ENCODE measurements at regions not wholly inside any gene's neighbourhood (a gene's known extent, or its start where the extent isn't known, plus 50 kb on each side); places are given as distances from the start of the nearest gene placed in this dataset.

- H3K27ac Mint-ChIP-seq = no peak overlapping the region
- no peaks in the 10 kb centered on the region for H3K4me1 ChIP-seq (ENCODE audit: control insufficient read depth in 1 of 2, extremely low read depth in 1 of 2, insufficient read depth in 2 of 2, low read length in 2 of 2)
These were observed 688.6 kb upstream of the TENM4 start for GRCh38 chr11:80129396-80129795.

DNA sequence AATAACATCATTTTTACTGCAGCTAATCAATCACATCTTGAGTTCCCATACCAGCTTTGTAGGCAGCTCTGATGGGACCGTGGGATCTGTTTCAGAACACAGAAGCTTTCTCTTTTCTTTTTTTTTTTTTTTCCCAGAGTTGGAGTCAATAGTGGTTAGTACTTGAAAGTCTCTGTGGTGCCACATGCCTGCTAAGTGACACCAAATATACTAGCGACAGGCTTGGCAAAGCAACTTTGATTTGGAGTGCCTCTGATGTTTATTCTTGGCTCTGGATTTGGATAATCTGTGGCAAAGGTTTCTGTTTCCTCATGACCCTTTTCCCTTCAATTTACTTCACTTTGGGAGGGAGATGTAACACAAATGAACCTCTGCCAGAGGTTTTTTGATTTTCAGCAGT lies 681.4 kb upstream of the TENM4 start:
- POLR2A ChIA-PET = no interaction called here

More at GRCh38 chr11:80129396-80129795, 688.6 kb upstream of the TENM4 start:
- no peak overlapping the region for H3K4me3 ChIP-seq (ENCODE audit: control insufficient read depth in 1 of 2, extremely low read depth in 1 of 2, low read length in 1 of 2)
- POLR2A ChIA-PET = interaction anchor here in 1 of 2 donors (0.6 kb wide), 1 partner anchor 192 kb away, joined by 3 read pairs; no protein-coding TSS in a partner anchor
- DNase-seq (no peak), ATAC-seq (replicated peaks in 1 of 4) (no peak)
- Mint-ChIP-seq H3K4me3 (no peak overlapping the region), H3K4me1 (no peaks in the 10 kb centered on the region), H3K36me3 (no peaks in the 10 kb centered on the region), H3K9me3 (peaks cover 10 to 18% (median 12%) of the 10 kb centered on the region in 3 donors), H3K27me3 (no peaks in the 10 kb centered on the region)
- H3K27ac ChIP-seq (ENCODE audit: low read length) = no peak overlapping the region
- no peaks in the 10 kb centered on the region for H3K36me3 ChIP-seq (ENCODE audit: control insufficient read depth in 2 of 2, extremely low read depth in 1 of 2, insufficient read depth in 1 of 2, low read length in 1 of 2)
- H3K9me3 ChIP-seq = no peaks in the 10 kb centered on the region
- no peaks in the 10 kb centered on the region for H3K27me3 ChIP-seq (replicated peaks in 1 of 2; ENCODE audit: control insufficient read depth in 2 of 2, extremely low read depth in 1 of 2, insufficient read depth in 2 of 2, low read length in 1 of 2)
- CTCF ChIA-PET = no interaction called here

DNA sequence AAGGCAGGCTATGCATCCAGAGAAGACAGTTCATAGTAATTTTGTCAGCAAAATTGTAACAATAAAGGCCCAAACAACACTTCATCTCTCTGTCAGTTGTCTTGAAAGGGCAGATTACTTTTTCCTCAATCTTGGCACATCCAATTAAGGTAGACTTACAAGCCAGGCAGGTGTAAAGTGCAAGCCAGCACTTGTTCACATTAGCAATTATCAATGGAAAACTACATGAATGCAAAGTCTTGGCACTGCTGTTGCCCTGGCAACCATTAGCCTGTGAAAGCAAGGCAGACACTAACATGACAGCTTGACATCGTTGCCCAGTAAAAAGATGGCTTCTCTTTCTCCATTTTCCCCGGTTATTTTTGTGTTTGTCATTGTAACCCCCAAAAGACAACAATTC lies 677.2 kb upstream of the TENM4 start:
- Mint-ChIP-seq H3K36me3 (no peaks in the 10 kb centered on the region), H3K27ac (no peak overlapping the region), H3K27me3 (no peaks in the 10 kb centered on the region), H3K4me1 (no peaks in the 10 kb centered on the region), H3K4me3 (no peak overlapping the region), H3K9me3 (peaks cover 0 to 26% (median 10%) of the 10 kb centered on the region in 3 donors)
- Histone ChIP-seq H3K9me3 (no peaks in the 10 kb centered on the region), H3K27ac (ENCODE audit: low read length) (no peak overlapping the region), H3K4me1 (ENCODE audit: control insufficient read depth in 1 of 2, extremely low read depth in 1 of 2, insufficient read depth in 2 of 2, low read length in 2 of 2) (no peaks in the 10 kb centered on the region), H3K27me3 (replicated peaks in 1 of 2; ENCODE audit: control insufficient read depth in 2 of 2, extremely low read depth in 1 of 2, insufficient read depth in 2 of 2, low read length in 1 of 2) (no peaks in the 10 kb centered on the region), H3K36me3 (ENCODE audit: control insufficient read depth in 2 of 2, extremely low read depth in 1 of 2, insufficient read depth in 1 of 2, low read length in 1 of 2) (no peaks in the 10 kb centered on the region), H3K4me3 (ENCODE audit: control insufficient read depth in 1 of 2, extremely low read depth in 1 of 2, low read length in 1 of 2) (no peak overlapping the region)
- no peak for DNase-seq
- ATAC-seq (replicated peaks in 1 of 4) = no peak
- ChIA-PET CTCF (no interaction called here), POLR2A (no interaction called here)
- WGBS (ENCODE audit: insufficient coverage) = 71% methylated on average over 2 of the region's 2 CpGs

More for the DNA sequence above, 681.4 kb upstream of the TENM4 start:
- CTCF ChIA-PET = no interaction called here
- no CpG with 5 or more reads among the region's 2 CpGs for WGBS (ENCODE audit: insufficient coverage)
- H3K4me1 ChIP-seq (ENCODE audit: control insufficient read depth in 1 of 2, extremely low read depth in 1 of 2, insufficient read depth in 2 of 2, low read length in 2 of 2) = no peaks in the 10 kb centered on the region
- Mint-ChIP-seq H3K4me1 (no peaks in the 10 kb centered on the region), H3K36me3 (no peaks in the 10 kb centered on the region), H3K27ac (no peak overlapping the region), H3K4me3 (no peak overlapping the region), H3K9me3 (peaks cover 11 to 18% (median 16%) of the 10 kb centered on the region in 3 donors), H3K27me3 (no peaks in the 10 kb centered on the region)
- H3K27me3 ChIP-seq (replicated peaks in 1 of 2; ENCODE audit: control insufficient read depth in 2 of 2, extremely low read depth in 1 of 2, insufficient read depth in 2 of 2, low read length in 1 of 2) = no peaks in the 10 kb centered on the region
- ATAC-seq (replicated peaks in 1 of 4) = no peak
- H3K27ac ChIP-seq (ENCODE audit: low read length) = no peak overlapping the region
- no peak for DNase-seq
- no peak overlapping the region for H3K4me3 ChIP-seq (ENCODE audit: control insufficient read depth in 1 of 2, extremely low read depth in 1 of 2, low read length in 1 of 2)
- no peaks in the 10 kb centered on the region for H3K36me3 ChIP-seq (ENCODE audit: control insufficient read depth in 2 of 2, extremely low read depth in 1 of 2, insufficient read depth in 1 of 2, low read length in 1 of 2)
- no peaks in the 10 kb centered on the region for H3K9me3 ChIP-seq

GRCh38 chr11:80116796-80117195 lies 676.0 kb upstream of the TENM4 start:
- no peak overlapping the region for H3K27ac ChIP-seq (ENCODE audit: low read length)
- H3K27me3 ChIP-seq (replicated peaks in 1 of 2; ENCODE audit: control insufficient read depth in 2 of 2, extremely low read depth in 1 of 2, insufficient read depth in 2 of 2, low read length in 1 of 2) = no peaks in the 10 kb centered on the region
- H3K4me1 Mint-ChIP-seq = no peaks in the 10 kb centered on the region
- no peak overlapping the region for H3K4me3 Mint-ChIP-seq
- H3K4me1 ChIP-seq (ENCODE audit: control insufficient read depth in 1 of 2, extremely low read depth in 1 of 2, insufficient read depth in 2 of 2, low read length in 2 of 2) = no peaks in the 10 kb centered on the region
- peaks cover 5 to 34% (median 10%) of the 10 kb centered on the region in 3 donors for H3K9me3 Mint-ChIP-seq
- DNase-seq (no peak), ATAC-seq (replicated peaks in 1 of 4) (no peak)
- ChIA-PET CTCF (no interaction called here), POLR2A (no interaction called here)
- no peaks in the 10 kb centered on the region for H3K36me3 Mint-ChIP-seq
- no peak overlapping the region for H3K4me3 ChIP-seq (ENCODE audit: control insufficient read depth in 1 of 2, extremely low read depth in 1 of 2, low read length in 1 of 2)
- WGBS (ENCODE audit: insufficient coverage) = 66% methylated on average over 2 of the region's 3 CpGs
- no peaks in the 10 kb centered on the region for H3K27me3 Mint-ChIP-seq
- no peaks in the 10 kb centered on the region for H3K36me3 ChIP-seq (ENCODE audit: control insufficient read depth in 2 of 2, extremely low read depth in 1 of 2, insufficient read depth in 1 of 2, low read length in 1 of 2)
- no peaks in the 10 kb centered on the region for H3K9me3 ChIP-seq
- no peak overlapping the region for H3K27ac Mint-ChIP-seq

DNA sequence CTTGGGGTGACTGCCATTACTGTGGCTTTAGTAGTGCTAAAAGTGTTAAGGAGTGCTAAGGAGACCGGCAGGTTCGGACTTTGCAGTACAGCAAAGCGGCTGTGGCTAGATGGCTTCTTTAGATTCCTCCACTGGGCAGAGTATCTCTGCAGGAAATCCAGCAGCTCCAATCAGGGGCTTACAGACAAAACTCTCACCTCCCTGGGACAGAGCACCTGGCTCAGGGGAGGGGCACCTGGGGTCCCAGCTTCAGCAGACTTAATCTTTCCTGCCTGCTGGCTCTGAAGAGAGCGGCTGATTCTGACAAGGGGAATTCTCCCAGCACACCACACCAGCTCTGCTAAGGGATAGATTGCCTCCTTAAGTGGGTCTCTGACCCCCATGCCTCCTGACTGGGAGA lies 668.8 kb upstream of the TENM4 start:
- POLR2A ChIA-PET = no interaction called here
- H3K9me3 ChIP-seq = no peaks in the 10 kb centered on the region

DNA sequence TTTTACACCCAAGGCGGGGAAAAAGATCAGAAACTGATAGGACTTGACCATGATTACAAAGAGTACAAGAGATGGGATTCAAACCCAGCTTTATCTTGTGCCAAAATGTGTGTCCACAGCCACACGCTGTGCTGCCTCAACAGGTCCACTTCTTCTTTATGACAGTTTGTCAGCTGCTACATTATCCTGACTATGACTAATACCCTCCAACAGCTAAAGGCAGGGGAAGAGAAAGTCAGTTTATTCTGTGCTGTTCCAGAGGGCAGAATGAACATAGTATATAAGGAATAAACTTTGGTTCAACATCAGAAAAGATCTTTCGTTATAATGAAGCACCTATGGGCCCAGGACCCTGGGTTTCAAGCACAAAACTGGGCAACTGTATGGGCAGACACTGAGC lies 668.2 kb upstream of the TENM4 start:
- DNase-seq (no peak), ATAC-seq (replicated peaks in 1 of 4) (no peak)
- 80% methylated on average over 1 of the region's 3 CpGs for WGBS (ENCODE audit: insufficient coverage)
- Mint-ChIP-seq H3K27ac (no peak overlapping the region), H3K4me3 (no peak overlapping the region), H3K4me1 (no peaks in the 10 kb centered on the region), H3K36me3 (no peaks in the 10 kb centered on the region), H3K27me3 (no peaks in the 10 kb centered on the region), H3K9me3 (peaks cover 7 to 30% (median 16%) of the 10 kb centered on the region in 3 donors)
- Histone ChIP-seq H3K4me3 (ENCODE audit: control insufficient read depth in 1 of 2, extremely low read depth in 1 of 2, low read length in 1 of 2) (no peak overlapping the region), H3K27me3 (replicated peaks in 1 of 2; ENCODE audit: control insufficient read depth in 2 of 2, extremely low read depth in 1 of 2, insufficient read depth in 2 of 2, low read length in 1 of 2) (no peaks in the 10 kb centered on the region), H3K36me3 (ENCODE audit: control insufficient read depth in 2 of 2, extremely low read depth in 1 of 2, insufficient read depth in 1 of 2, low read length in 1 of 2) (no peaks in the 10 kb centered on the region), H3K27ac (ENCODE audit: low read length) (no peak overlapping the region), H3K9me3 (no peaks in the 10 kb centered on the region), H3K4me1 (ENCODE audit: control insufficient read depth in 1 of 2, extremely low read depth in 1 of 2, insufficient read depth in 2 of 2, low read length in 2 of 2) (no peaks in the 10 kb centered on the region)
- CTCF ChIA-PET = no interaction called here
- POLR2A ChIA-PET = no interaction called here

More for the DNA sequence above, 668.8 kb upstream of the TENM4 start:
- CTCF ChIA-PET = no interaction called here
- Histone ChIP-seq H3K27ac (ENCODE audit: low read length) (no peak overlapping the region), H3K27me3 (replicated peaks in 1 of 2; ENCODE audit: control insufficient read depth in 2 of 2, extremely low read depth in 1 of 2, insufficient read depth in 2 of 2, low read length in 1 of 2) (no peaks in the 10 kb centered on the region), H3K4me1 (ENCODE audit: control insufficient read depth in 1 of 2, extremely low read depth in 1 of 2, insufficient read depth in 2 of 2, low read length in 2 of 2) (no peaks in the 10 kb centered on the region), H3K36me3 (ENCODE audit: control insufficient read depth in 2 of 2, extremely low read depth in 1 of 2, insufficient read depth in 1 of 2, low read length in 1 of 2) (no peaks in the 10 kb centered on the region), H3K4me3 (ENCODE audit: control insufficient read depth in 1 of 2, extremely low read depth in 1 of 2, low read length in 1 of 2) (no peak overlapping the region)
- 88% methylated on average over 3 of the region's 4 CpGs for WGBS (ENCODE audit: insufficient coverage)
- no peaks in the 10 kb centered on the region for H3K27me3 Mint-ChIP-seq
- H3K4me1 Mint-ChIP-seq = no peaks in the 10 kb centered on the region
- H3K27ac Mint-ChIP-seq = no peak overlapping the region
- no peaks in the 10 kb centered on the region for H3K36me3 Mint-ChIP-seq
- H3K9me3 Mint-ChIP-seq = peaks cover 7 to 35% (median 16%) of the 10 kb centered on the region in 3 donors
- DNase-seq (no peak), ATAC-seq (replicated peaks in 1 of 4) (no peak)
- H3K4me3 Mint-ChIP-seq = no peak overlapping the region

DNA sequence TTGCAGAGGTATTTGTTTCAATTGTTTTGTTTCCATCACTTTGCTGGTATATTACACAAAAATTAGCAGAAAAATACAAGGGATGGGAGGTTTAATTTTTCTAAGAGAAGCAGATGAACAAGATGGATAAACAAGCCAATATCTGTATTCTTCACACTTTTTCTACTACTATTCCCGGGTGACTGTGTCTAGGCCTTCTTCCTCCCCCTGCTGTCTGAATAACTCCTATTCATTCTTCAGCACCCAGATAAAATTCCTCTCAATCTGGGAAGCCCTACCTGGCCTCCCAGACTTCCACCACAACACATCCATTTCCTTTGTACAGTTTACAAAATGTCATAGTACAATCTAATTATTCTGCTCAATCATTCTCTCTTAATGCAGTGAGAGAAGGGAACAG lies 666.6 kb upstream of the TENM4 start:
- H3K36me3 Mint-ChIP-seq = no peaks in the 10 kb centered on the region
- peaks cover 7 to 21% (median 21%) of the 10 kb centered on the region in 3 donors for H3K9me3 Mint-ChIP-seq
- 86% methylated on average over 1 of the region's 1 CpG for WGBS (ENCODE audit: insufficient coverage)

More for the DNA sequence above, 666.6 kb upstream of the TENM4 start:
- ATAC-seq (replicated peaks in 1 of 4) (no peak), DNase-seq (no peak)
- CTCF ChIA-PET = no interaction called here
- Histone ChIP-seq H3K36me3 (ENCODE audit: control insufficient read depth in 2 of 2, extremely low read depth in 1 of 2, insufficient read depth in 1 of 2, low read length in 1 of 2) (no peaks in the 10 kb centered on the region), H3K9me3 (no peaks in the 10 kb centered on the region), H3K4me1 (ENCODE audit: control insufficient read depth in 1 of 2, extremely low read depth in 1 of 2, insufficient read depth in 2 of 2, low read length in 2 of 2) (no peaks in the 10 kb centered on the region), H3K27me3 (replicated peaks in 1 of 2; ENCODE audit: control insufficient read depth in 2 of 2, extremely low read depth in 1 of 2, insufficient read depth in 2 of 2, low read length in 1 of 2) (no peaks in the 10 kb centered on the region), H3K4me3 (ENCODE audit: control insufficient read depth in 1 of 2, extremely low read depth in 1 of 2, low read length in 1 of 2) (no peak overlapping the region), H3K27ac (ENCODE audit: low read length) (no peak overlapping the region)
- POLR2A ChIA-PET = no interaction called here
- H3K27ac Mint-ChIP-seq = no peak overlapping the region
- no peaks in the 10 kb centered on the region for H3K4me1 Mint-ChIP-seq
- H3K4me3 Mint-ChIP-seq = no peak overlapping the region
- H3K27me3 Mint-ChIP-seq = no peaks in the 10 kb centered on the region
